ENCODE measurements at regions not wholly inside any gene's neighbourhood (a gene's known extent, or its start where the extent isn't known, plus 50 kb on each side); places are given as distances from the start of the nearest gene placed in this dataset.

GRCh38 chr6:134817448-134817847 is 132.5 kb downstream of the ALDH8A1 start:
- H3K4me3 ChIP-seq (ENCODE audit: low read depth, low read length), result no peak overlapping the region
- DNase-seq (ENCODE audit: low read depth), result no peak
- no peak for TF ChIP-seq CTCF (IDR thresholded peaks at IDR 0.05; ENCODE audit: insufficient read depth, low read depth, low read length, missing control alignments)

- no peak overlapping the region for H3K4me3 ChIP-seq (ENCODE audit: low read depth, low read length)
- no peak for TF ChIP-seq CTCF (IDR thresholded peaks at IDR 0.05; ENCODE audit: insufficient read depth, low read depth, low read length, missing control alignments)
- DNase-seq (ENCODE audit: low read depth), result no peak
Observed at GRCh38 chr6:134816780-134817179, 133.1 kb downstream of the ALDH8A1 start.

- DNase-seq (ENCODE audit: low read depth), result no peak
- TF ChIP-seq CTCF (IDR thresholded peaks at IDR 0.05; ENCODE audit: insufficient read depth, low read depth, low read length, missing control alignments), result no peak
- H3K4me3 ChIP-seq (ENCODE audit: low read depth, low read length), result no peak overlapping the region
Observed at GRCh38 chr6:134816300-134816699, 133.6 kb downstream of the ALDH8A1 start.

- DNase-seq (ENCODE audit: low read depth), result no peak
- H3K4me3 ChIP-seq (ENCODE audit: low read depth, low read length), result no peak overlapping the region
- no peak for TF ChIP-seq CTCF (IDR thresholded peaks at IDR 0.05; ENCODE audit: insufficient read depth, low read depth, low read length, missing control alignments)
Observed at GRCh38 chr6:134814076-134814695, 135.7 kb downstream of the ALDH8A1 start.

GRCh38 chr6:134813146-134813545 is 136.8 kb downstream of the ALDH8A1 start:
- DNase-seq (ENCODE audit: low read depth), result no peak
- no peak for TF ChIP-seq CTCF (IDR thresholded peaks at IDR 0.05; ENCODE audit: insufficient read depth, low read depth, low read length, missing control alignments)
- H3K4me3 ChIP-seq (ENCODE audit: low read depth, low read length), result no peak overlapping the region

- no peak overlapping the region for H3K4me3 ChIP-seq (ENCODE audit: low read depth, low read length)
- no peak for TF ChIP-seq CTCF (IDR thresholded peaks at IDR 0.05; ENCODE audit: insufficient read depth, low read depth, low read length, missing control alignments)
- DNase-seq (ENCODE audit: low read depth), result no peak
Observed at GRCh38 chr6:134810402-134810801, 139.5 kb downstream of the ALDH8A1 start.

GRCh38 chr6:134809130-134809529 is 140.8 kb downstream of the ALDH8A1 start:
- no peak for TF ChIP-seq CTCF (IDR thresholded peaks at IDR 0.05; ENCODE audit: insufficient read depth, low read depth, low read length, missing control alignments)
- DNase-seq (ENCODE audit: low read depth), result no peak
- no peak overlapping the region for H3K4me3 ChIP-seq (ENCODE audit: low read depth, low read length)
